BLaER1 treated with 17β-estradiol and CSF1 and Interleukin-3, amounts not matched to agents 10 nM and 100 nM (cell line): ENCODE measurements at regions not wholly inside any gene's neighbourhood (a gene's known extent, or its start where the extent isn't known, plus 50 kb on each side); places are given as distances from the start of the nearest gene placed in this dataset.
"Not testable (repeated sequence)": the region's sequence is repeated elsewhere in the genome, so short reads cannot be mapped to it uniquely, and the experiment has no call there.

Source experiments
- H3K27ac ChIP-seq, 11 experiments: shearing (Covaris generic); formaldehyde crosslinking; 2 replicates each; pipeline ENCODE4 v1.8.1; 2022
- H3K27me3 ChIP-seq, 11 experiments: shearing (Covaris generic); formaldehyde crosslinking; 2 replicates each; pipeline ENCODE4 v1.8.1; 2022
- H3K36me3 ChIP-seq, 11 experiments: shearing (Covaris generic); formaldehyde crosslinking; 2 replicates each; pipeline ENCODE4 v1.8.1; 2022
- H3K4me1 ChIP-seq, 10 experiments: shearing (Covaris generic); formaldehyde crosslinking; 2 replicates each; pipeline ENCODE4 v1.8.1; 2022
- H3K4me2 ChIP-seq, 11 experiments: shearing (Covaris generic); formaldehyde crosslinking; 2 replicates each; pipeline ENCODE4 v1.8.1; 2022
- H3K4me3 ChIP-seq, 10 experiments: shearing (Covaris generic); formaldehyde crosslinking; 2 replicates each; pipeline ENCODE4 v1.8.1; 2022
- H3K9ac ChIP-seq, 11 experiments: shearing (Covaris generic); formaldehyde crosslinking; 2 replicates each; pipeline ENCODE4 v1.8.1; 2022
- H3K9me3 ChIP-seq, 11 experiments: shearing (Covaris generic); formaldehyde crosslinking; replicated peaks in 1 of 11; 2 replicates each; pipeline ENCODE4 v1.8.1; 2022
- H4K20me1 ChIP-seq, 11 experiments: shearing (Covaris generic); formaldehyde crosslinking; 2 replicates each; pipeline ENCODE4 v1.8.1; 2022
- Cebpa-rat ChIP-seq, 11 experiments: shearing (Covaris generic); IDR thresholded peaks; 2 replicates each; pipeline ENCODE4 v1.8.1; 2022

DNA sequence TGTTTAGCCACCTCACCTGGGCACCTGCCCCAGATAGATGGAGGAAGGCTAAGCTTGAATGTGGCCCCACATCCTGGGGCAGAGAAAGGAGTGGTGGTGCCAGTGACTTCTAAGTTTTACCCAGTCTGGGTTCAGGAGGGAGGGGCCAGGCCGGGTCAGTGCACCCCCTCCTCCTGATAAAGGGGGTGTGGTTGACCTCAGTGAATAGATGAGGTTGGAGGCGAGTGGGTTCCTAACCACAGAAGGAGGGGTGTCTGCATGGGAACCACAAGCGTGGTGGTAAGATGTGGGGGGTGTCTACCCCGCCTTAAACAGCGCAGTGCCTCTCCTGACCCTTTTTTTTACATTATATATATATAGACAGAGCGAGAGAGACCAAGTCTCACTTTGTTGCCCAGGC is 105.3 kb upstream of the KCTD7 start:
- Histone ChIP-seq H3K9me3 (no peaks in the 10 kb centered on the region), H4K20me1 (peaks cover 0 to 4% (median 0%) of the 10 kb centered on the region in 11 experiments; a peak in 2 of 22 replicates), H3K4me2 (no peak overlapping the region), H3K27me3 (no peaks in the 10 kb centered on the region), H3K36me3 (peaks cover 0 to 30% (median 7%) of the 10 kb centered on the region in 11 experiments; a peak in 7 of 22 replicates), H3K9ac (no peak overlapping the region), H3K27ac (no peak overlapping the region), H3K4me1 (peaks cover 0 to 12% (median 7%) of the 10 kb centered on the region in 10 experiments; a peak in 11 of 20 replicates), H3K4me3 (no peak overlapping the region)
- TF ChIP-seq Cebpa-rat (IDR thresholded peaks at IDR 0.05): no peak

DNA sequence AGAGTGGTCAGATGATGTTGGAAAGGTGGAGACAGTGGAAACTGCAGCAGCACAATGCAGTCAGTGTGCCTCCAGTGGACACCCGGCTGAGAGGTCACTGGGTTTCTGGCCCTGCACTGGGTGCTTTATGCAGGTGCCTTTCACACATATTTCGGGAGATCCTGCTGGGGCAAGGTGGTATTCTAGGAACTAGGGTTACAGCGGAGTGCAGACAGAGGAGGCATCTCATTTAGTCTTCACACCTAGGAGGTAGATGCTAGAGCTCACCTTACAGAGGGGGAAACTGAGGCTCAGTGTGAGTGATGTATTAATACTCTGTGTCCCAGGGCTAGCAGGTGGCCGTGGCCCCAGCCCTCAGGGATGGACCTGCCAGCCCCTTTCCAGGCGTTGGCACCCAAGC is 103.9 kb upstream of the KCTD7 start:
- H3K9ac ChIP-seq: no peak overlapping the region
- TF ChIP-seq Cebpa-rat (IDR thresholded peaks at IDR 0.05): no peak
- peaks cover 0 to 42% (median 7%) of the 10 kb centered on the region in 11 experiments; a peak in 8 of 22 replicates for H3K36me3 ChIP-seq
- H3K4me3 ChIP-seq: no peak overlapping the region
- H4K20me1 ChIP-seq: peaks cover 0 to 8% (median 0%) of the 10 kb centered on the region in 11 experiments; a peak in 4 of 22 replicates
- H3K4me1 ChIP-seq: peaks cover 5 to 16% (median 11%) of the 10 kb centered on the region in 10 experiments; a peak in 19 of 20 replicates
- H3K9me3 ChIP-seq: no peaks in the 10 kb centered on the region
- no peaks in the 10 kb centered on the region for H3K27me3 ChIP-seq
- H3K27ac ChIP-seq: no peak overlapping the region
- H3K4me2 ChIP-seq: no peak overlapping the region

DNA sequence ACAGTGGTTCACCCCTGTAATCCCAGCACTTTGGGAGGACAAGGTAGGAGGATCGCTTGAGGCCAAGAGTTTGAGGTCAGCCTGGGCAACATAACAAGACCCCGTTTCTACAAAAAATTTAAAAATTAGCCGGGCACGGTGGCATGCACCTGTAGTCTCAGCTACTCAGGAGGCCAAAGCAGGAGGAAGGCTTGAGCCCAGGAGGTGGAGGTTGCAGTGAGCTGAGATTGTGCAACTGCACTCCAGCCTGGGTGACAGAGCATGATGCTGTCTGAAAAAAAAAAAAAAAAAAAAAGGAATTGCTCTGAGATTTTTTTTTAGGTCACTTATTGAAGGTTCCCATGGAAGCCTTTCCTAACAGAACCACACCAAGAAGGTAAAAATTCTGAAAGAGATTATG is 101.9 kb upstream of the KCTD7 start:
- H3K9ac ChIP-seq, H3K27ac ChIP-seq: not testable (repeated sequence)

DNA sequence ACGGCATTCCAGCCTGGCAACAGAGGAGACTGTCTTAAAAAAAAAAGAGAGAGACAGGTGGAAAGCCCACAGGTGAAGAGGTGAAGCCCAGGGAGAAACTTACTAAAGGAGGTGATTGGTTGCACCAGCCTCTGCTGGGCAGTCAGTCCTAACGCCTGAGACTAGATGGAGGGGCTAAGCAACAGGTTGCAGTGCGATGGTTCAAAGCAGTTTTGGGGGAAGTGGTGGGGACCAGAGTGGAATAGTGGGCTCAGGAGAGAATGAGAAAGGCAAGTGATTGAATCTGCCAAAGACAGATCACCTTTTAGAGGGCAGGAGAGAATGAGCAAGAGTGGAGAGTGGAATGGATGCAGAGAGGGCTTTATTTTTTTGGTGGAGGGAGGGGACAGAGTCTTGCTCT is 100.0 kb upstream of the KCTD7 start:
- Histone ChIP-seq H3K4me3 (no peak overlapping the region), H3K27me3 (no peaks in the 10 kb centered on the region), H3K9ac (no peak overlapping the region), H4K20me1 (peaks cover 0 to 14% (median 0%) of the 10 kb centered on the region in 11 experiments; a peak in 5 of 22 replicates), H3K9me3 (no peaks in the 10 kb centered on the region), H3K4me1 (peaks cover 0 to 21% (median 3%) of the 10 kb centered on the region in 10 experiments; a peak in 9 of 20 replicates), H3K27ac (no peak overlapping the region), H3K36me3 (peaks cover 0 to 62% (median 15%) of the 10 kb centered on the region in 11 experiments; a peak in 14 of 22 replicates), H3K4me2 (peak overlapping the region in 2 of 11 experiments; percentile 20 to 37; a peak in 3 of 22 replicates)
- no peak for TF ChIP-seq Cebpa-rat (IDR thresholded peaks at IDR 0.05)

More for the DNA sequence above, 101.9 kb upstream of the KCTD7 start:
- H3K4me1 ChIP-seq: peaks cover 0 to 21% (median 3%) of the 10 kb centered on the region in 10 experiments; a peak in 9 of 20 replicates
- peaks cover 0 to 14% (median 0%) of the 10 kb centered on the region in 11 experiments; a peak in 5 of 22 replicates for H4K20me1 ChIP-seq
- not testable (repeated sequence) for H3K27me3 ChIP-seq, H3K4me2 ChIP-seq, H3K9me3 ChIP-seq, H3K4me3 ChIP-seq
- peaks cover 0 to 62% (median 15%) of the 10 kb centered on the region in 11 experiments; a peak in 13 of 22 replicates for H3K36me3 ChIP-seq

DNA sequence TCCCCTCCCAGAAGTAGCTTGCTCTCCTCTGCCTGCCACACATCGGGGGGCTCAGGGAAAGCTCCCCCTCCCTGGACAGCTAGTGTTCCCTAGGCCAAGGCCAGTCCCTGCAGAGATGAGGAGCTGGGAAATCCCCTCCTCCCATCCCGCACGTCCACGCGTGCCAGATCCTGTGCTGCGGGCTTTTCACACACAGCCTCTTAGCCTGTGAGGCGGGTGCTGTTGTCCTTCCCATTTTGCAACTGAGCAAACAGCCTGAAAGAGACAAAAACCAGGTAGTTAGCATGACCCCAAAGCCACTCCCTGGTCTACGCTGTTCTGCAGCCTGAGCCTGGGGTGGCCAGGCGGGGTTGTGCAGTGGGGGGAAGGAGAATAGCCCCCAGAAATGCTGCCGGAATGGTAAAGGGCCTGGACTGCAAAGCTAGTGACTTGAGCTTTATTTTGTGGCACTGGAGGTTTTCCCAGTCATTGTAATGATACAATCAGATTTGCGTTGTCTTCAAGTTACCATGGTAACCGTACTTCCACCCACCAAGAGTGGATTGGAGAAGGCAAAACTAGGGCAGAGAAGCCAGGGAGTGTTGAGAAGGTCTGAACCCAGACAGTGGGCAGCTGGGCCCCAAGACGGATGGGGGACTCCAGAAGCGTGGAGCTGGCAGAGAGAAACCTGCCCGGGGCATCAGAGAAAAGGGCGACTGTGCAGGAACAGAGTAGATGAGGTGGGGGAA is 98.6 kb upstream of the KCTD7 start:
- Histone ChIP-seq H3K27me3 (no peaks in the 10 kb centered on the region), H3K9ac (no peak overlapping the region), H4K20me1 (peaks cover 0 to 14% (median 0%) of the 10 kb centered on the region in 11 experiments; a peak in 5 of 22 replicates), H3K36me3 (peaks cover 0 to 54% (median 11%) of the 10 kb centered on the region in 11 experiments; a peak in 13 of 22 replicates), H3K4me3 (no peak overlapping the region), H3K4me2 (peak overlapping the region in 2 of 11 experiments; percentile 20 to 37; a peak in 2 of 22 replicates), H3K4me1 (peaks cover 0 to 21% (median 3%) of the 10 kb centered on the region in 10 experiments; a peak in 9 of 20 replicates), H3K27ac (no peak overlapping the region; a peak in 1 of 22 replicates), H3K9me3 (no peaks in the 10 kb centered on the region)
- no peak for TF ChIP-seq Cebpa-rat (IDR thresholded peaks at IDR 0.05)

DNA sequence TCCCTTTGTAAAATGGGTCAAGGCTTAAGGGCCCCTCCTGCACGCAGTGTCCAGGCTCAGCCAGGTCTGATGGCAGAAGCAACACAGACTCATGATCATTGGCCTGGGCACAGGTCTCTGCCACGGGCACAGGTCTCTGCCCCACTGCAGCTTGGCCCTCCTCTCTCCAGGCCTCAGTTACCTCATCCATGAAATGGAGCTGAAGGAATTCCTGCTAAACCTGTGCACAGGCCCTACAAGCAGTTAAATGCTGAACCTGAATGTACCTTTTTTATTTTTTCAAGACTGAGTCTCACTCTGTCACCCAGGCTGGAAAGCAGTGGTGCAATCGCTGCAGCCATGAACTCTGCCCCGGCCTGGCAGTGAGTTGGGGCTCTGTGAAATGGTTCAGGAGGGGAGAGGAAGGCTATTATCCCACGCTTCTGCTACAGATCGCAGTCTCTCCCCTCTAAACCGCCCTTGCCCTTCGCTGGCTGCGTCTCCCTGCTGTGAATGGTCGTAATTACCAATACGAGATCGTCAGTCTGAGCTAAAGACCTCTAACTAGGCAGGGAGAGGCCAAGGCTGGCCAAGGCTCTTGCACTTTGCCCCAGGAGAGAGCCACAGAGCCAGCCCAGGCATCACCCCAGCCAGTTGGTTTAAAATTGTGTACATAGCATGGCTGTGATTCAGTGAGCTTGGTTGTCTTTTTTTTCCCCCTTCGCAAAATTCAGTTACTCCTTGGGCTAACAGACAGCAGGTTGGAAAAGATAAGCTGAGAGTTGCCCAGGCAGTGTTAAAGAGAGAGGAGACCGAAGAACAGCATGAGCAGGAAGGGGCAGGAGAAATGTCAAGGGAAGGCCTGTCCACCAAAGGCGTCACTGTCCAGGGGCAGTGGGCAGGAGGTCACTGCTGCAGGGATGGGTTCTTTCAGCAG is 93.0 kb upstream of the KCTD7 start:
- no peaks in the 10 kb centered on the region for H3K27me3 ChIP-seq
- H3K36me3 ChIP-seq: peaks cover 0 to 36% (median 11%) of the 10 kb centered on the region in 11 experiments; a peak in 18 of 22 replicates
- H3K4me1 ChIP-seq: no peaks in the 10 kb centered on the region; a peak in 1 of 20 replicates
- peaks cover 0 to 26% (median 6%) of the 10 kb centered on the region in 11 experiments; a peak in 6 of 22 replicates for H4K20me1 ChIP-seq
- H3K4me2 ChIP-seq: no peak overlapping the region
- no peaks in the 10 kb centered on the region for H3K9me3 ChIP-seq
- H3K9ac ChIP-seq: no peak overlapping the region
- H3K27ac ChIP-seq: no peak overlapping the region
- H3K4me3 ChIP-seq: no peak overlapping the region
- TF ChIP-seq Cebpa-rat (IDR thresholded peaks at IDR 0.05): no peak

DNA sequence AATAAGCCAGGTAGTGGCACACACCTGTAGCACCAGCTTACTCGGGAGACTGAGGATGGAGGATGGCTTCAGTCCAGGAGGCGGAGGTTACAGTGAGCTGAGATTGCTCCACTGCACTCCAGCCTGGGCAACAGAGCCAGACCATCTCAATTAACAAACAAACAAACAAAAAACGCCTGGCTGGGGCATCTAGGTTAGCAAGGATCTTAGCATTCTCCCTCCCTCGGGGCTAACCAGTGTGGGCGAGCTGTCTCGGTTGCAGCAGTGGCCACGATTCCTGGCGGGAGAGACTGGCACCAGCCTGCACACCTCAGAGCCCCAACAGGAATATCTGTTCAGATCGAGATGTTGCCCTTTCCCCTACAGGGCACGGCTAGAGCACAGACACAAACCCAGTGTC is 91.3 kb upstream of the KCTD7 start:
- H3K27ac ChIP-seq: no peak overlapping the region
- H3K27me3 ChIP-seq: no peaks in the 10 kb centered on the region
- TF ChIP-seq Cebpa-rat (IDR thresholded peaks at IDR 0.05): no peak
- no peak overlapping the region for H3K4me3 ChIP-seq
- H3K36me3 ChIP-seq: peaks cover 0 to 42% (median 21%) of the 10 kb centered on the region in 11 experiments; a peak in 20 of 22 replicates
- H3K4me1 ChIP-seq: no peaks in the 10 kb centered on the region
- no peaks in the 10 kb centered on the region for H3K9me3 ChIP-seq
- H3K9ac ChIP-seq: no peak overlapping the region
- H4K20me1 ChIP-seq: peaks cover 0 to 36% (median 3%) of the 10 kb centered on the region in 11 experiments; a peak in 8 of 22 replicates
- H3K4me2 ChIP-seq: no peak overlapping the region

DNA sequence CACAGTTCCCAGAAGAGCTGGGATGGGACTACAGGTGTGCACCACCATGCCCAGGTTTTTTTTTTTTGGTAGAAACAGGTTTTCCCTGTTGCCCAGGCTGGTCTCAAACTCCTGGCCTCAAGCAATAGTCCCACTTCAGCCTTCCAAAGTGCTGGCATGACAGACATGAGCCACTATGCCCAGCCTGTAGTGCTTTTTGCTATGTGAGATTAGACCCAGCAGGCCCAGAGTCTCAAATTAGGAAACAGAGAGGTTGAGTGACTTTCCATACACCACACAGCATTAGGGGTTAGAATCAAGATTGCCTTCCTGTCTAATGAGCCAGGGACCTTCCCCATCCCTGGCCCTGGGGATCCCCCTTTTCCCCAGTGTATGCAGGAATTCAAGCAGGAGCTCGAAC is 90.8 kb upstream of the KCTD7 start:
- TF ChIP-seq Cebpa-rat (IDR thresholded peaks at IDR 0.05): no peak
- no peak overlapping the region for H3K4me3 ChIP-seq

More for the DNA sequence above, 90.8 kb upstream of the KCTD7 start:
- Histone ChIP-seq H4K20me1 (peaks cover 0 to 41% (median 6%) of the 10 kb centered on the region in 11 experiments; a peak in 8 of 22 replicates), H3K27me3 (no peaks in the 10 kb centered on the region), H3K4me2 (no peak overlapping the region), H3K9me3 (no peaks in the 10 kb centered on the region), H3K9ac (no peak overlapping the region), H3K4me1 (no peaks in the 10 kb centered on the region), H3K36me3 (peaks cover 0 to 47% (median 25%) of the 10 kb centered on the region in 11 experiments; a peak in 19 of 22 replicates), H3K27ac (no peak overlapping the region)
